ENCODE measurements at regions not wholly inside any gene's neighbourhood (a gene's known extent, or its start where the extent isn't known, plus 50 kb on each side); places are given as distances from the start of the nearest gene placed in this dataset.

DNA sequence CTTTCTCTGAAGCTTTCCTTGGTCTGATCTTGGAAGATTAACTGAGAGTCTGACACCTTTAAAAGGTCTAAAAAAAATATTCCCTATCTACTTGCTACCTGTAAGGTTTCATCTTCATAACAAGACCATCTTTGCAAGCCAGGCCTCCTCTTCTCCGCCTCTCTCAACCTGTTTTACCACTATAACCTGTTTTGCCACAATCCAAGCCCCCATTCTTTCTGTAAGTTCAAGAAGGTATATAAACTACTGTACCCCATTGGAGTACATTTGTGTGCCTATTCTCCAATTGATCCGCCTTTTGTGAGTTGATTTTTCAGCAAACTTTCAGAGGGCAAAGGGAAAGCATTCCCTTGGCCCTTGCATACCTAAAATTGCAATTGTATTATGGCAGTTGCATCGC is 319.3 kb upstream of the NECTIN3 start:
- no peak overlapping the region for H2BK5ac ChIP-seq (ENCODE audit: insufficient read length, low read length)
- peaks cover 43 to 57% of the 10 kb centered on the region in 2 experiments for H3K4me1 Mint-ChIP-seq
- H3K27me3 Mint-ChIP-seq (ENCODE audit: low read depth) = no peaks in the 10 kb centered on the region
- H3K18ac ChIP-seq (ENCODE audit: insufficient read length, low read depth, low read length) = no peak overlapping the region
- DNase-seq = no peak
- TF ChIP-seq, protein P1, sequence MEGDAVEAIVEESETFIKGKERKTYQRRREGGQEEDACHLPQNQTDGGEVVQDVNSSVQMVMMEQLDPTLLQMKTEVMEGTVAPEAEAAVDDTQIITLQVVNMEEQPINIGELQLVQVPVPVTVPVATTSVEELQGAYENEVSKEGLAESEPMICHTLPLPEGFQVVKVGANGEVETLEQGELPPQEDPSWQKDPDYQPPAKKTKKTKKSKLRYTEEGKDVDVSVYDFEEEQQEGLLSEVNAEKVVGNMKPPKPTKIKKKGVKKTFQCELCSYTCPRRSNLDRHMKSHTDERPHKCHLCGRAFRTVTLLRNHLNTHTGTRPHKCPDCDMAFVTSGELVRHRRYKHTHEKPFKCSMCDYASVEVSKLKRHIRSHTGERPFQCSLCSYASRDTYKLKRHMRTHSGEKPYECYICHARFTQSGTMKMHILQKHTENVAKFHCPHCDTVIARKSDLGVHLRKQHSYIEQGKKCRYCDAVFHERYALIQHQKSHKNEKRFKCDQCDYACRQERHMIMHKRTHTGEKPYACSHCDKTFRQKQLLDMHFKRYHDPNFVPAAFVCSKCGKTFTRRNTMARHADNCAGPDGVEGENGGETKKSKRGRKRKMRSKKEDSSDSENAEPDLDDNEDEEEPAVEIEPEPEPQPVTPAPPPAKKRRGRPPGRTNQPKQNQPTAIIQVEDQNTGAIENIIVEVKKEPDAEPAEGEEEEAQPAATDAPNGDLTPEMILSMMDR (conservative IDR thresholded peaks at IDR 0.05) = no peak
- no peaks in the 10 kb centered on the region for H3K79me1 ChIP-seq (ENCODE audit: insufficient read depth, low read depth, low read length, poor library complexity, severe bottlenecking)
- no peaks in the 10 kb centered on the region for H4K20me1 ChIP-seq (ENCODE audit: control insufficient read depth, insufficient read depth, insufficient read length)
- peaks cover 0 to 13% (median 0%) of the 10 kb centered on the region in 3 experiments; a peak in 3 of 7 replicates for H3K36me3 Mint-ChIP-seq (ENCODE audit: insufficient read depth in 1 of 3, low read depth in 3 of 3)
- no peak overlapping the region for H3K9ac ChIP-seq (ENCODE audit: extremely low read depth, insufficient read length, low read length)
- H3K4ac ChIP-seq (ENCODE audit: low read depth, low read length) = no peak overlapping the region
- no peak overlapping the region for H2BK12ac ChIP-seq (ENCODE audit: insufficient read length, low read depth, low read length)
- no peak overlapping the region for H2AK5ac ChIP-seq (ENCODE audit: insufficient read length, low read length)
- no peak overlapping the region for H4K91ac ChIP-seq (ENCODE audit: insufficient read length, low read depth, low read length)
- H3K4me2 ChIP-seq (ENCODE audit: insufficient read depth, insufficient read length, low read length) = no peak overlapping the region
- H2AFZ ChIP-seq (ENCODE audit: low read length) = no peak overlapping the region
- no peaks in the 10 kb centered on the region for H3K9me3 ChIP-seq (ENCODE audit: control insufficient read depth, low read depth, low read length)
- peaks cover 9% of the 10 kb centered on the region; the same call in 1 of the 2 replicates for H3K4me1 ChIP-seq (ENCODE audit: insufficient read depth, low read length)
- no peak overlapping the region for H4K5ac ChIP-seq (ENCODE audit: insufficient read length, low read depth, low read length)
- H3K56ac ChIP-seq (ENCODE audit: insufficient read length, low read depth, low read length) = no peak overlapping the region
- H2BK120ac ChIP-seq (ENCODE audit: low read depth, low read length, poor library complexity, severe bottlenecking) = no peak overlapping the region
- no peaks in the 10 kb centered on the region for H3K23me2 ChIP-seq (ENCODE audit: insufficient read length, low read depth, low read length, poor library complexity, severe bottlenecking)
- no peak overlapping the region for H3K23ac ChIP-seq (ENCODE audit: insufficient read length, low read depth, low read length)
- no peak overlapping the region for H3K27ac Mint-ChIP-seq
- no CpG with 5 or more reads among the region's 3 CpGs for WGBS (ENCODE audit: extremely low coverage, insufficient read length, low lambda C conversion rate)
- H3K79me2 ChIP-seq (ENCODE audit: insufficient read depth, low read length) = no peaks in the 10 kb centered on the region
- no peak overlapping the region for H2BK15ac ChIP-seq (ENCODE audit: low read depth, low read length)
- H3K27me3 ChIP-seq (ENCODE audit: insufficient read depth, low read length) = no peaks in the 10 kb centered on the region
- H3T11ph ChIP-seq (ENCODE audit: low read length) = no peak overlapping the region
- H3K27ac ChIP-seq (ENCODE audit: insufficient read length, low read depth, low read length) = no peak overlapping the region
- H3K4me3 Mint-ChIP-seq = no peak overlapping the region
- H3K9me3 Mint-ChIP-seq = peaks cover 2 to 5% of the 10 kb centered on the region in 2 experiments; a peak in 1 of 5 replicates
- no peak overlapping the region for H4K8ac ChIP-seq (replicated peaks; ENCODE audit: insufficient read length, low read depth, low read length)
- no peak overlapping the region for H2BK20ac ChIP-seq (ENCODE audit: low read depth, low read length, poor library complexity, severe bottlenecking)
- H3K14ac ChIP-seq (ENCODE audit: insufficient read depth, low read length) = no peak overlapping the region

Measured in H9 (cell line).